ENCODE measurements at regions not wholly inside any gene's neighbourhood (a gene's known extent, or its start where the extent isn't known, plus 50 kb on each side); places are given as distances from the start of the nearest gene placed in this dataset.

DNA sequence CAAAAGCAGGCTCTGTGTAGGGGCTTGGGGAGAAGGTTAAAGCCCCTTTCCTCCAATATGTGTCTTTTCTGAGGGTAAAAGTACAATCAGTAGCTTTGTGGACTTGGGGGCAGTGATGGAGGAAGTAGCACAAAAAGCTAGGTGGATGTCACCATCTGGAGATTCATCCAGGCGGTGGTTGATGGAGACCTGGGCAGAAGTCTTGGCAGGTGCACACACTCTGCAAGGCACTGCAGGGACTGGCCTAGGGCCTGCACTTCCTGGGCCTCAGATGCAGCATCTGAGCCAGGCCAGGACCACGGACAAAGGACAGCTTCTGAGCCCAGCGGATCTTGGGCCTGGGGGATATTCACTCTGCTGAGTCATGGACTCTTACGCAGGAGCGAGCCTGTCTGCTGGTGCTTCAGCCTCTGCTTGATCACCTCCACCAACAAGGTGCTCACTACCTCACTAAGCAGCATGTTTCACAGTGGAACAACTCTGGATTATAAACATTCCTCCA is 391.1 kb downstream of the TNS1 start:
- TF ChIP-seq, protein P1, sequence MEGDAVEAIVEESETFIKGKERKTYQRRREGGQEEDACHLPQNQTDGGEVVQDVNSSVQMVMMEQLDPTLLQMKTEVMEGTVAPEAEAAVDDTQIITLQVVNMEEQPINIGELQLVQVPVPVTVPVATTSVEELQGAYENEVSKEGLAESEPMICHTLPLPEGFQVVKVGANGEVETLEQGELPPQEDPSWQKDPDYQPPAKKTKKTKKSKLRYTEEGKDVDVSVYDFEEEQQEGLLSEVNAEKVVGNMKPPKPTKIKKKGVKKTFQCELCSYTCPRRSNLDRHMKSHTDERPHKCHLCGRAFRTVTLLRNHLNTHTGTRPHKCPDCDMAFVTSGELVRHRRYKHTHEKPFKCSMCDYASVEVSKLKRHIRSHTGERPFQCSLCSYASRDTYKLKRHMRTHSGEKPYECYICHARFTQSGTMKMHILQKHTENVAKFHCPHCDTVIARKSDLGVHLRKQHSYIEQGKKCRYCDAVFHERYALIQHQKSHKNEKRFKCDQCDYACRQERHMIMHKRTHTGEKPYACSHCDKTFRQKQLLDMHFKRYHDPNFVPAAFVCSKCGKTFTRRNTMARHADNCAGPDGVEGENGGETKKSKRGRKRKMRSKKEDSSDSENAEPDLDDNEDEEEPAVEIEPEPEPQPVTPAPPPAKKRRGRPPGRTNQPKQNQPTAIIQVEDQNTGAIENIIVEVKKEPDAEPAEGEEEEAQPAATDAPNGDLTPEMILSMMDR (conservative IDR thresholded peaks at IDR 0.05; ENCODE audit: low read depth, low read length), result no peak
- no peak for DNase-seq (ENCODE audit: low read depth)
- no peak overlapping the region for H3K4me3 ChIP-seq (ENCODE audit: low read length)

DNA sequence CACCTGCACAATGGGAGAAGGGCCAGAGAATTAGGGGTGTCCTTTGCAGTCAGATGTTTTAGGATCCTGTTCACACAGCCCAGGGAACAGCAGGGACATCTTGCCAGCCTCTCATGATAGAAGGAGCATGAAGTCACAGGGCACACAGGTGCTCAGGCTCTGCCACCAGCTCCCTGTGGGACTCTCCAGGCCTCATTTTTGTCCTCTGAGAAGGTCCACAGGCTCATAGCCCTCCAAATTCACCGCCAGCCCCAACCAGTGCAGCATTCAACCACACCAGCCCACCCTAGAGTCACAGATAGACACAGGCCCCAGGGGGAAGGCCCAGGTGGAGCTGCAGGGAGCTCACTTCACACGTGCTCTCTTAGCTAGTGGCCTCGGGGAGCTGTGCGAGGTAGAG is 391.7 kb downstream of the TNS1 start:
- H3K4me3 ChIP-seq (ENCODE audit: low read length), result no peak overlapping the region
- TF ChIP-seq, protein P1 (conservative IDR thresholded peaks at IDR 0.05; ENCODE audit: low read depth, low read length), result no peak
- DNase-seq (ENCODE audit: low read depth), result no peak

- TF ChIP-seq, protein P1 (conservative IDR thresholded peaks at IDR 0.05; ENCODE audit: low read depth, low read length), result no peak
- no peak for DNase-seq (ENCODE audit: low read depth)
- no peak overlapping the region for H3K4me3 ChIP-seq (ENCODE audit: low read length)
Measured at GRCh38 chr2:217610401-217610814, 392.4 kb downstream of the TNS1 start.

GRCh38 chr2:217609952-217610351 is 392.8 kb downstream of the TNS1 start:
- DNase-seq (ENCODE audit: low read depth), result no peak
- TF ChIP-seq, protein P1 (conservative IDR thresholded peaks at IDR 0.05; ENCODE audit: low read depth, low read length), result no peak
- no peak overlapping the region for H3K4me3 ChIP-seq (ENCODE audit: low read length)

DNA sequence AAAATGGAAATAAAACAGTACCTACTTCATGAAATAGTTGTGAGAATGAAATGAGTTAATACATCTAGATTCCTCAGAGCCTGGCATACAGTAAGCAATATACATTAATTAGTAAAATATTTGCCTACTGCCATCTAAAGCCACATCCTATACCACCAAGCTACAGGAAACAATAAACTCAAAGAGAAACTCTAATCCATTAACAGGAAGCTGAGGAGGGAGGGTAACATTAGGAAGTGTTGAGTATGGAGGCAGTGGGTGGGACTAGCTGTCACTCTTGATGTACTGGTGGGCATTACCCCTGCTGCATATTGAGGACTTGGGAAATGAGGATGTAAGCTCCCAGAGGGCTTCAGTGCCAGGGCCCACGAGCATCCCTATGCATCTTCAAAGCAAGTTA is 396.5 kb downstream of the TNS1 start:
- DNase-seq (ENCODE audit: low read depth), result no peak
- TF ChIP-seq, protein P1 (conservative IDR thresholded peaks at IDR 0.05; ENCODE audit: low read depth, low read length), result no peak

GRCh38 chr2:217604527-217605194 is 398.1 kb downstream of the TNS1 start:
- no peak overlapping the region for H3K4me3 ChIP-seq (ENCODE audit: low read length)
- no peak for DNase-seq (ENCODE audit: low read depth)
- TF ChIP-seq, protein P1 (conservative IDR thresholded peaks at IDR 0.05; ENCODE audit: low read depth, low read length), result no peak

More for the DNA sequence above, 396.5 kb downstream of the TNS1 start:
- no peak overlapping the region for H3K4me3 ChIP-seq (ENCODE audit: low read length)

DNA sequence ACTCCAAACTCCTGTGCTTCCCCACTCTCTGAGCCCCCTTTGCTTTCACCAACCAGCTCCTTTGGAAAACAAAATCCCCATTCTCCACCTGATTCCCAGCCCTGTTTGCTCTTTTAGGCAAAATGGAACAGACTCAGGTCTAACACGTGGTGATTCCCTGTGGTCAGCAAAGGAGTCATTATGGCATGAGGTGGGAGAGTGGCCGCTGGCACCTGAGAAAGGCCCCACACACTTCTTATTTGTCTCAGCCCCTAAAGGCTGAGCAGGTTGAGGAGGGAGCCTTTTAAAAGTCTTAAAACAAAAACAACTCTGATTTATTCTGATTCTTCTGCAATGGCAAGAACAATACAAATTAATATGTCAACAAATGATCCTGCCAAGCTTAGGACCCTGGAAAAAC is 401.2 kb downstream of the TNS1 start:
- TF ChIP-seq, protein P1 (conservative IDR thresholded peaks at IDR 0.05; ENCODE audit: low read depth, low read length), result no peak
- no peak for DNase-seq (ENCODE audit: low read depth)
- no peak overlapping the region for H3K4me3 ChIP-seq (ENCODE audit: low read length)

All from retinal pigment epithelial cell (primary cell).